HEK293 (cell line): ENCODE measurements at regions not wholly inside any gene's neighbourhood (a gene's known extent, or its start where the extent isn't known, plus 50 kb on each side); places are given as distances from the start of the nearest gene placed in this dataset.

Source experiments
- CTCF ChIP-seq: fragments of 450-650 bp; formaldehyde crosslinking; IDR thresholded peaks from 2 replicates; pipeline ENCODE4 v1.5.1; 2016; ENCODE audit warnings: missing biosample characterization, missing genetic modification characterization
- GLI2 ChIP-seq: fragments of 450-650 bp; formaldehyde crosslinking; IDR thresholded peaks from 2 replicates; pipeline ENCODE4; 2017; ENCODE audit warnings: missing biosample characterization, missing genetic modification characterization, low read depth, borderline replicate concordance
- ZBTB7A ChIP-seq: fragments of 450-650 bp; formaldehyde crosslinking; IDR thresholded peaks from 2 replicates; pipeline ENCODE4 v1.5.1; 2016; ENCODE audit warnings: low read depth, missing biosample characterization, missing genetic modification characterization
- ZNF274 ChIP-seq, 2 experiments: fragments of 200-500 bp in 1 of 2; fragments of 450-650 bp in 1 of 2; sonication (Bioruptor generic) in 1 of 2; formaldehyde crosslinking in 1 of 2; IDR thresholded peaks; 2 replicates each; pipeline versions ENCODE4 v1.5.1 to v1.6.1; 2014 to 2016; ENCODE audit warnings: borderline replicate concordance in 1 of 2, inconsistent platforms in 1 of 2, low read length in 1 of 2, missing biosample characterization in 1 of 2, missing genetic modification characterization in 1 of 2
- ZNF398 ChIP-seq: fragments of 450-650 bp; formaldehyde crosslinking; IDR thresholded peaks from 2 replicates; pipeline ENCODE4 v1.5.1; 2017; ENCODE audit warnings: missing biosample characterization, missing genetic modification characterization
- ZNF624 ChIP-seq: fragments of 450-650 bp; formaldehyde crosslinking; IDR thresholded peaks from 2 replicates; pipeline ENCODE4 v1.5.1; 2017; ENCODE audit warnings: missing biosample characterization, missing genetic modification characterization
- TF ChIP-seq, protein P1 (sequence below): fragments of 450-650 bp; formaldehyde crosslinking; IDR thresholded peaks from 2 replicates; pipeline ENCODE4 v1.5.1; 2016; ENCODE audit warnings: missing biosample characterization, missing genetic modification characterization
- TF ChIP-seq, protein P2 (sequence below): fragments of 450-650 bp; formaldehyde crosslinking; IDR thresholded peaks from 2 replicates; pipeline ENCODE4 v1.5.1; 2016; ENCODE audit warnings: missing biosample characterization, missing genetic modification characterization

- TF ChIP-seq GLI2 (tag by site-specific recombination) (no peak), CTCF (no peak), ZNF624 (tag by site-specific recombination) (no peak), ZBTB7A (tag by site-specific recombination) (no peak), ZNF398 (tag by site-specific recombination) (no peak), ZNF274 (IDR thresholded peaks at IDR 0.05; ENCODE audit: low read length) (no peak), ZNF274 (tag by site-specific recombination; IDR thresholded peaks at IDR 0.05; ENCODE audit: borderline replicate concordance) (no peak)
- TF ChIP-seq, protein P1, sequence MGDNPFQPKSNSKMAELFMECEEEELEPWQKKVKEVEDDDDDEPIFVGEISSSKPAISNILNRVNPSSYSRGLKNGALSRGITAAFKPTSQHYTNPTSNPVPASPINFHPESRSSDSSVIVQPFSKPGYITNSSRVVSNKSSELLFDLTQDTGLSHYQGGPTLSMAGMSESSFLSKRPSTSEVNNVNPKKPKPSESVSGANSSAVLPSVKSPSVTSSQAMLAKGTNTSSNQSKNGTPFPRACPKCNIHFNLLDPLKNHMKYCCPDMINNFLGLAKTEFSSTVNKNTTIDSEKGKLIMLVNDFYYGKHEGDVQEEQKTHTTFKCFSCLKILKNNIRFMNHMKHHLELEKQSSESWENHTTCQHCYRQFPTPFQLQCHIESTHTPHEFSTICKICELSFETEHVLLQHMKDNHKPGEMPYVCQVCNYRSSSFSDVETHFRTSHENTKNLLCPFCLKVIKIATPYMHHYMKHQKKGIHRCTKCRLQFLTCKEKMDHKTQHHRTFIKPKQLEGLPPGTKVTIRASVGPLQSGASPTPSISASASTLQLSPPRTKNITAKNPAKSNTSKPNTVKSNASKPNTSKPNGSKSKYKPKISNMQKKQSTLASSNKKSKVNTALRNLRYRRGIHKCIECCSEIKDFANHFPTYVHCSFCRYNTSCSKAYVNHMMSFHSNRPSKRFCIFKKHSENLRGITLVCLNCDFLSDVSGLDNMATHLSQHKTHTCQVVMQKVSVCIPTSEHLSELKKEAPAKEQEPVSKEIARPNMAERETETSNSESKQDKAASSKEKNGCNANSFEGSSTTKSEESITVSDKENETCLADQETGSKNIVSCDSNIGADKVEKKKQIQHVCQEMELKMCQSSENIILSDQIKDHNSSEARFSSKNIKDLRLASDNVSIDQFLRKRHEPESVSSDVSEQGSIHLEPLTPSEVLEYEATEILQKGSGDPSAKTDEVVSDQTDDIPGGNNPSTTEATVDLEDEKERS (tag by site-specific recombination), result no peak
- TF ChIP-seq, protein P2, sequence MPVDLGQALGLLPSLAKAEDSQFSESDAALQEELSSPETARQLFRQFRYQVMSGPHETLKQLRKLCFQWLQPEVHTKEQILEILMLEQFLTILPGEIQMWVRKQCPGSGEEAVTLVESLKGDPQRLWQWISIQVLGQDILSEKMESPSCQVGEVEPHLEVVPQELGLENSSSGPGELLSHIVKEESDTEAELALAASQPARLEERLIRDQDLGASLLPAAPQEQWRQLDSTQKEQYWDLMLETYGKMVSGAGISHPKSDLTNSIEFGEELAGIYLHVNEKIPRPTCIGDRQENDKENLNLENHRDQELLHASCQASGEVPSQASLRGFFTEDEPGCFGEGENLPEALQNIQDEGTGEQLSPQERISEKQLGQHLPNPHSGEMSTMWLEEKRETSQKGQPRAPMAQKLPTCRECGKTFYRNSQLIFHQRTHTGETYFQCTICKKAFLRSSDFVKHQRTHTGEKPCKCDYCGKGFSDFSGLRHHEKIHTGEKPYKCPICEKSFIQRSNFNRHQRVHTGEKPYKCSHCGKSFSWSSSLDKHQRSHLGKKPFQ (tag by site-specific recombination), result no peak
Observed at GRCh38 chr4:24428850-24429249, 155.5 kb downstream of the DHX15 start.
